ENCODE measurements at regions not wholly inside any gene's neighbourhood (a gene's known extent, or its start where the extent isn't known, plus 50 kb on each side); places are given as distances from the start of the nearest gene placed in this dataset.

DNA sequence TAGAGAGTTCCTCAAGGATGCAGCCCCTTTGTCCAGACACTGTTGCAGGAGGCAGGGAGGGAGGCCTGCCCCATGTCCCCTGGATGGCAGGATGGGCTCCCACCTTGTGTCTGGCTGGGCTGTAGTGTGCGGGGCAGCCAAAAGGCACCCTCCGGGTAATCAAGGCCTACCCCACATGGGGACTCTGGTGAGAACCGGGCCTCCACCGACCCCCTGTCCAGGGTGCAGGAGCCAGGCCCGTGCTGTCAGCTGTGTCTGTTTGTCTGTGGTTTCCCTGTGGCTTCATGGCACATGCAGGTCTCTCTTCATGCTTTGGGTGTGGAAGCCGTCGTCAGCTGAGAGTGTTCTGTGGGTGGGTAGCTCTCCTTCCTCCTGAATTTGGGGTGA is 1240.9 kb downstream of the BRD1 start:
- DNase-seq = no peak

DNA sequence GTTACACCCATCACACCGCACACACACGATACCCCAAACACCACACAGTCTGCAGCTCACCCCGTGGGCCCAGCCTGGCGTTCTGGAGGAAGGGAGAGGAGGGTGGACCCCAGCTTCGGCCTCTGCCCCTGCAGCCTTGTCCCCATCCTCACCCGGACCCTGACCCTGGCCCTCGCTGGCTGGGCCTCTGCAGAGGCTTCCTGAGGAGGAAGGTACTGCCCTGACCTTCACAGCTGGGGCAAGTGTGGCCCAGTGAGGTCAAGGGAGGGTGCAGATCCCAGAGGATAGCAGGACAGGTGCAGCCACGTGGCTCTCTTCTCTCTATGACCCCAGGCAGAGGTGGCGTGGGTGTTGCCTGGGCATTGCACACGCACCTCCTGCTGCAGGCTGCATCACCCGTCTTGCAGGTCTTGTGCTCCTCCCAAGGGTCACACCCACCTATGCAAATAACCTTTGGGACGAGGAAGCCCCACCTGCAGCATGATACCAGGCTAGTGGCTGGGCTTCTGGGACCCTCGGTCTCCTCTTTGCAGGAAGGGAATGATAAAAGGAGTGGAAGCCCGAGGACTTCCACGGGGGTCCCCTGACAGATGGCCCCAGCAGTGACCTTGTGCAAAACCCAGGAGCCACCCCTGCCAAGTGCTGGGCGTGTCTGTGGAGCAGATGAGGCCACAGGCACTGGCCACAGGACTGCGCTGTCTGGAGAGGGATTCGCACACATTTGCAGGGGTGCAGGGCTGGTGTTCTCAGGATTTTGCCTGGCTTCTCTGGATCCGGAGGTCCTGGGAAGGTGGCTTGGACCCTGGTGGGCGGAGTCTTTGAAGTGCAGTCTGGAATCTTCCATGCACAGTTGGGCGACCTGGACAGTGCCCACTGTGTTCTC is 1241.5 kb downstream of the BRD1 start:
- no peak for DNase-seq

DNA sequence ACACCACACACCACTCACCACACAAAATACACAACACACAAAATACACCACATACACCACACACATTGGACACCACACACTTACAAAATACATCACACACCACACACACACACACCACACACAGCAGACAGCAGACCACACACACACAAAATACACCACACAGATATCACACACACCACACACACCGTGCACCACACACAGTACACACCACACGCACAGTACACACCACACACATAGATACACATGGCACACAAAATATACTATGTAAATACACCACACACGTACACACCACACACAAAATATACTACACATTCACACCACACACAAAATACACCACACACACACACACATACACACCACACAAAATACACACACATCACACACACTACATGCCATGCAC is 1243.5 kb downstream of the BRD1 start:
- DNase-seq = no peak

DNA sequence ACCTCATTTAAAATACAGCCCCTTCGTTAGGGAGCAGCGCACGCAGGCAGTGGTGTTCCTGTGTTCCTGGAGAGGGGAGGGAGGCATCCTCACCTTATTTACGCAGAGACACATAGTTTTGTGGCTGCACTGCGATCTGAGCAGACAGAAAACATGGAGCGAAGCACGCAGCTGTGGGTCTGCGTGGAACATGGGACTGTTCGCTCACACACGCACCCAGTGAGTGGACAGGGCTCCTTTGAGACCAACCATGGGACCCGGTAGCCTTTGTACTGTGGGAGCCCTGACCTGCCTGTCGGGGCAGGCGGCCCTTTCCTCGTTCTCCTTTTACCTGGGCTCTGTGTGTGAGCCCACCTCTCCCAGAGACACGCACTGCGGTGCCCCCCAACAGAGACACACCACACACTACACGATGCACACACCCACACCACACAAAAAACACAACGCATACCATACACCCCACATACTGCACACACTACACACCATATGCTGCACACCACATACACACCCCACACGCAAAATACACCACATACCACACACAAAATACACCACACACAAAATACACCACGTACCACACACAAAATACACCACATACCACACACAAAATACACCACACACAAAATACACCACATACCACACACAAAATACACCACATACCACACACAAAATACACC is 1245.7 kb downstream of the BRD1 start:
- no peak for DNase-seq

DNA sequence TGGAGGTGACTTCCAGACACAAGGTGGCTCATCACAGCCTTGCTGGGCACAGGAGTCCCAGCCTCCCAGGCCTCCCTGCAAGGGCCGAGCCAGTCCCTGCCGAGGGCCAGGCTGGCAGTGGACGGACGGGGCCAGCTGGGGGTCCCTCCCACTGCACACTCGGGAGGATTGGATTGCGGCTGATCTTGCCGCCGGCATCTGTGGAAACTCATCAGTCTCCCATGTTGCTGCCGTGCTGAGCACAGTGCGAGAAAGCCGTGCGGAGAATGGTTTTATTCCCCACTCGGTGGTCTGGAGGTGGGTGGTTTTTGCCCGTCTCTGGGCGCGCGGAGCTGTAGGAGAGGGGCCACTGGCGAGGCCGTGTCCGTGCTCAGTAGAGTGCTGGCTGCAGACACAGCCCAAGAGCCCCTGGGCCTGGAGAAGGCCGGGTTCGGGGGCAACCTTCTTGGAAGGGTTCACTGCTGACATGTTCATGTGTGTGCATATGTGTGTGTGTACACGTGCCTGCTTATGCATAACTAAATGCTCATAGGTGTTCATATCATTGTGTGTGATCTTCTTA is 1246.4 kb downstream of the BRD1 start:
- DNase-seq = no peak

DNA sequence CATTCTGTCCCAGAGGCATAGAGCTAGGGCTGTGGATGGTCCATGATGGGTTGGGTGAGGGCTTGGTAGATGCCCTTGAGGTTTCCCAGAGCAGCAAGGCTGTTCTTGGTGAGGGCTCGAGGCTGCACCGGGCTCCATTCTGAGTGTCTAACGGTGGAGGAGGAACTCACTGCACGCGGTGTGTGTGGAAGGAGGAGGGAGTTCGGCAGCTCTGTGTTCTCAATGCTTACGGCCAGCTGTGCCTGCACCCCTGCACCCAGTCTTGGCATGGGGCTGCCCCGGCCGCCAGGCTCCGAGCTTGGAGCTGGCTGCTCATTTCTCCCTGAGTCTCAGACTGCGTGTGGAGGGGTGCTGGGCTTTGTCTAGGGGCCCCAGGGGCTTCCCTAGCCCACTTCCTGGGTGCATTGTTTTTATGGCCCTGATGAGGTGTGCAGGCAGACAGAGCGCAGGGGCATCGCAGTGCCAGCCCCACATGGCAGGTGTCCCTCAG is 1247.1 kb downstream of the BRD1 start:
- DNase-seq = no peak

DNA sequence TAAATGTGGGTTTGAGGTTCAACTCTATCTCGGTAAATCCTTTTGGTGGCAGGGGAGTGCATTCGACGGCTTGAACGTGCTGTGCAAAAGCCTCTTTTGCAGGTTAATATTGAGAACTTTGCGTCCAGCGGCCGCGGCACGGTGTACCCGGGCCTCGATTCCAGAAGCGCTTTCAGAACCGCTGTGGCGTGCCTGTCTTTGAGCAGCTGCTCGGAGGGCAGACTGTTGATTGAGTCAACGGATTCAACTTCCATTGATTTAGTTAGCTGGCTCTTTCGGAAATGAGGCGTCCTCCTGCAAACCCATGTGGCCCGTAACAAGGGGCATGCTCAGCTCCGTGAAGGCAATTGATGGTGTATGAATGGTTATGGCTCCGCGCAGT is 1247.8 kb downstream of the BRD1 start:
- DNase-seq = no peak

DNA sequence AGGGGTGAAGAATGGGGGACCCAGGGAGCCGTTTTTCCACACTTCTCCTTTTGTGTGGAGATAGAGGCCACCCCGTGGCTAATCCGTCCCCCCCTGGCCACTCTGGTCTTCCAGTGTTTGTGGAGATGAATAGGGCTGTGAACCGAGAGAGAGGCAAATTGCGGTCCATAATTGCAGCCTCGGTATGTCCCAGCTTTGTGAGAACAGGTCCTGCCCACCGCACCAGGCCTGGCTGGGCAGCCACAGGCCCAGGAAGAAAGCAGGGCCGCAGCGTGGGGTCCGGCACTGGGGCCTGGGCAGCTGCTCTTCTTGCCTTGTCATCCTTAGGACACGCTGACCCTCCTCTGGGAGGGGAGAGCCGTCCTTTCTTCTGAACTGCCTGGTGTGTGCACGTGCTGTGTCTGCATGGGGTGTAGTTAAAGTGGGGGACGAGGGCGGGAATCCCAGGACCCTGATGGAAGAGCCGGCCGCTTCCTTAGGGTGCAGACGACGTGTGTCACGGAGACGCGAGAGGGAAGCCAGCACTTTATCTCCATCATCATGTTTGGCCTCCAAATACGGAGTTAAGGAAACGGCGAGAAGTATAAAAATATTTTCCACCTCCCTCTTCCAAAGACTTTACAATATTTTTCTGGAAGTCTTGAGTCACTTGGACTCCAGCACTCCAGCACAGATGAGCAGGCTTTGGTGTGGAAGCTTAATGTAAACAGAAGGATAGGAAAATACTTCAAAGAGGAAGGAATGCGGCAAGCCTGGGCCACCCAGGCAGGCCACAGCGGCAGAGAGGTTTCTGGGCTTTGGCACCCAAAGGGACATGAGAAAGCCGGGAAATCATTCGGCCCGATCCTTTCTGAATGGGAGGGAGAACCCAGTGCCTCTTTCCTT is 1248.4 kb downstream of the BRD1 start:
- no peak for DNase-seq

DNA sequence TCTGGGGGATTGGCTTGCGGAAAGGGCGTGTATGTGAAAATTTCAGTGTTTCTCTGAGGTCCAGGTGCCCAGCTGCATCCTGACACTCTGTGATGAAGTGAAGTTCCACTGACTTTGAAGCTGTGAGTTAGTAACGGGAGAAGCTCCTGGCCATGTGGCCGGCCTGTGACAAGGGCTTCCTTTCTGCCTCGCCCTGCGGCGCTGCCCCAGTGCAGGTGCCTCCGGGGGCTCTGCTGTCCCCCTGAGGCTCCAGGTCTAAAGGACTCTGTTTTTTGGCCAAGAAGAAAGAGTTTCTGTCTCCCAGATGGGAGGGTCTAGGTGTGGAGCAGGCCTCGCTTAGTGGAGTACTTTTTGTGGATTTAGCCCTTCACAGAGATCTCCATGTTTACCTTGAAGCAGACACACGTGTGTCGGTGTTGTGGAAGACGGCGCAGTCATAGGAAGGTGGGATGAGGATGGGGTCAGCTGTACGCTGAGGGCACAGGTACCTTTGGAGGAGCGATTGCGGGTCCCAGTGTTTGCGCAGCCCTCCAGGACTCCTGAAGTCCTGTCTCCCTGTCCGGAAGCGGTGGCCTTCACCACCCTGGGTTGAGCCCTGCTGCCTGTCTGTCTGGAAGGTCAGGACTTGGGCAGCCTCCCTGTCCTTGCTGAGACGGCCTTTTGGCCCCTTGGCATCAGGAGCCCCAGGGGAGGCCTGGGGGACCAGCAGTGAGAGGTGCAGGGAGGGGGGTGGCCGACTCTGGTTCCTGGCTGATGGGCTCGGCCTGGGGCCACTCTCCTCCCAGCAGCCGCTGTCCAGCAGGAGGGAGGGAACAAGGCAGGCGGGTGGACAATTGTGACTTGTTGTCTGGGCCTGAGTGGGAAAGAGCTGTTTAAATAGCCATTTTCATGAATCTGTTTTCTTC is 1249.3 kb downstream of the BRD1 start:
- no peak for DNase-seq

- no peak for DNase-seq
These were observed 1250.0 kb downstream of the BRD1 start for GRCh38 chr22:48577691-48578090.

GRCh38 chr22:48577014-48577690 is 1250.5 kb downstream of the BRD1 start:
- DNase-seq = no peak

- DNase-seq = no peak
These were observed 1251.2 kb downstream of the BRD1 start for GRCh38 chr22:48576333-48577013.

- no peak for DNase-seq
These were observed 1251.9 kb downstream of the BRD1 start for GRCh38 chr22:48575618-48576332.

DNA sequence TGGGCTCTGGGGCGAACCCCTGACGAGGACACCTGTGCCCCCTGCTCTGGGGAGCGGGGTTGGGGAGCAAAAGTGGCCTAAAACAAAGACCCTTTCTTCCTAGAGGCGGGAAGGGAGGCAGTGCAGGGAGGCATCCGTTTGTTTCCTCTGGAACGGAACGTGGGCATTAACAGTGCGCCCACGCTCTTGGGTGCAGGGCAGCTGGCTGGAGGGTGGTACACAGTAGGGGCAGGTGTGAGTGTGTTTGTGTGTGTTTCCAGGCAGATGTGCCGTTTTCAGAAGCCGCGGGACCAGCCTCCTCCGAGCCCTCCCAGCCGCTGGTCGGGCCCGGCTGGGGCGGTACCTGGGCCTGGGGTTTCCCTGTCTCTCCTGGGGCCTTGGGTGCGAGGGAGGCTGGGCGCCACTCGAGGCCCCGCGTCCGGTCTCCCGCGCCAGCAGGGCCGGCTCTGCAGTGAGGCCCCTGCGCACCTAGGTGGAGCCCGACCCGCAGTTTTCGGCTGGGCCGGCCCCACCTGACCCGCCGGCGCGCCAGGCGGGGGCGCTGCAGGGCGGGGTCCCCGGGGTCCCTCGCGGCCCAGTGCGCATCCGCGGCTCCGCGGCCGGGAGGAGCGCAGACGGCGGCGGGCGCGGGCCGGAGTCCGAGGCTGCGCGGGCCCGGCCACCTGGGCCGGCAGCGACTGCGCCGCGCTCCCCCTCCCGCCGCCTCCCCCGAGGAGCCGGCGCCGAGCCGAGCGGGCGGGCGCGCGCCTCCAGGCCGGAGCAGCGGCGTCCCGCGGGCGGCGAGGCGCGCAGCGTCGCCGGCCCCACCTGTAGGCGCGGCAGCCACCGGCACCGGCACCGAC is 1252.7 kb downstream of the BRD1 start:
- DNase-seq = no peak

- no peak for DNase-seq
These were observed 1253.9 kb downstream of the BRD1 start for GRCh38 chr22:48573766-48574165.

DNA sequence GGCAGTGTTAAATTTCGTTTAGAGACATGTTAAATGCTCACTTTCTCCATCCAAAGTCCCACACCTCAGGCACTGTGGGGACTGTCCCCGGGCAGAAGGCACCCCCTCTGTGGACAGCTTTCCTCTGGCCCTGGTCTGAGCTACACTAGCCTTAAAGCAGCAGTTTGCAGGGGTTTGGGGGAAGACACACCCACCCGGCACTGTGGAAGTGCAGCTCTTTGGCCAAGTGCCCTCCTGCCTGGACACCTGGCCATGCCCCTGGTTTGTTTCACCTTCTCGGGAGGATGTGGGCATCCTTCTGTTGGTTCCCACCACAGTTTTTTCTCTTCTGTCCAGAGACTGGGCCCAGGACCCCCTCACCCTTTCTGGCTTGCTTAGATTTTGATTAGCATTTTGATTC is 1254.7 kb downstream of the BRD1 start:
- DNase-seq = no peak

DNA sequence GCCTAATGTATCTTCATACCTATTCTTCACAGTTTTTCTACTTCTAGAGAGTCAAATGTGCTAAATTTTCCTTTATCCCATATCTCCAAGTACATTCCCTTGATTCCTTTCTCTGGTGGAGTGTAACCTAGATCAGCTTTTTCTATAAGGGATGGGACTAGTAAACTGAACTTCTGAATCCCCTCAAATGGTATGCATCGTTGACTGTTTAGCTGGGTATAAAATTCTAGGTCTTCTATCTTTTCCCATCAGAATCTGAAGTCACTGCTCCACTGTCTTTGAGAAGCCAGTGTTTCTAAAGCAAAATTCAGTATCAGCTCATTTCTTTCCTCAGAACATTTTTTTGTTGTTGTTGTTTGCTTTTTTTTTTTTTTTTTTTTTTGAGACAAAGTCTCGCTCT is 1256.8 kb downstream of the BRD1 start:
- DNase-seq = no peak

- no peak for DNase-seq
These were observed 1258.0 kb downstream of the BRD1 start for GRCh38 chr22:48569476-48570233.

Data from inflammatory macrophage treated with lipopolysaccharide for 1 hour (primary cell).